GM08714 (cell line): ENCODE measurements at regions not wholly inside any gene's neighbourhood (a gene's known extent, or its start where the extent isn't known, plus 50 kb on each side); places are given as distances from the start of the nearest gene placed in this dataset.

Experiments used
- H3K4me3 ChIP-seq: fragments of 200-500 bp; sonication (Bioruptor generic); 2 replicates; pipeline ENCODE4 v1.5.1; 2014; ENCODE audit warnings: mild to moderate bottlenecking, low read length, inconsistent platforms
- ZNF274 ChIP-seq: IDR thresholded peaks from 2 replicates; pipeline ENCODE4 v1.6.1; 2012; ENCODE audit warnings: mild to moderate bottlenecking, low read depth, low read length

DNA sequence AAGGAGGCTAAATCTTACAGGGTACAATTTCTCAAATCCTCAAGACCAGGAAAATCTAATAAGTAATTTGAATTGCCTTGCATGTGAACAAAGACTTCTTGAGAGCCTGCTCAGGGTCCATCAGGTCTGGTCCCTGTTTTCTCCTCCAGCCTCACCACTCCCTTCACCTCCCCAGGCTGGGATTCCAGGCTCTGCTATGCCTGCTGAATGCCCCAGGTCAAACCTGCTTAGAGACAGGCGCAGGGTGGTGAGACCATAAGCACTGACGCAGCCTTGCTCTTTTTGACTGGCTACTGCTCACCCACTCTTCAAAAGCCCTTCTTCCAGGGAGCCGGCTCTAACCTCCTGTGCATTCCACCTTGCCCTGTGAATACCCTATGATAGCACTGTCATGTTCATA, 356.4 kb upstream of the ACVR2A start:
- H3K4me3 ChIP-seq: no peak overlapping the region
- no peak for TF ChIP-seq ZNF274

DNA sequence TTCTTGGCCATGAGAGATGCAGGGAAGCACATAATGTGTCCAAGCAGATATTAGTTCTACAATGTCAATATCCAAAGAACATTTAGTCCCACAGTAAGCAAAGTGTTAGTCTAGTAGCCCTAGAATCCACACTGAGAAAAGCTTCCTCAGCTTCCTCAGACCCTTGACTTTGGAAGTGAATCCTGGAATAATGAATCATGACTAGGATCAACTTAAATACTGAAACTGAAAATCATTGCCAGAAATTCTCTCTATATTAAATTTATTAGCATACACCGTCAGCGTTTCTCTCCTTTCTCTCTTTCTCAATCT, 356.9 kb upstream of the ACVR2A start:
- TF ChIP-seq ZNF274: no peak
- H3K4me3 ChIP-seq: no peak overlapping the region

DNA sequence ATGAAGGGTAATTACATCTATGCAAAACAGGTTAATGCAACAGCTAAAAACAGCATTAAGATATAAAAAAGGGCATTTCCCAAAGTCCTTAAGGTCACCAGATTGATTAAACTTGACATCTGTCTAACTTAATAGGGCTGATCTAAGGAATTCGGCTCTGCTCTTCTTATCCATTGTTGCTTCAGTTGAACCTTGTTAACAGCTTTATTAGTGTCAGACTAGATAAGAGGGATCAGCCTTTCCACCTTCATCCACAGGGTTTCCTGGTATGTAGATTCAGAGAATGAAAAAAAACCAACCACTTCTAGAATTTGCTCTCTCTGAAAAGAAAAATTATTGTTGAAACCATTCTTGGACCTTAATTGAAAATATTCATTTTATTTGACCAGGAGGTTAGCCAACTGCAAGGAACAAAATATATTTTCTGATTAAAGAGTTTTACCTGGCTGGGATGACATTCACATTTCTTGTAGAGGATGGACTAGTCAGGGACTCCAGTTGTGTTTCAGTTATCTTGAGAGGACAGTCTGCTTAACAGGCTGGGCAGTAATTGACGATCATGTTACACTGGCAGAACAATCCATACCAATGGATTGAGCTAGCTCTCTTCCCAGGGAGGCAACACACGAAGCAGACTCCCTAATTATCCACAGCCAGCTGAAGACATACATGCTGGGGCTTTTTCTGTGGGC, 357.4 kb upstream of the ACVR2A start:
- no peak overlapping the region for H3K4me3 ChIP-seq
- no peak for TF ChIP-seq ZNF274

DNA sequence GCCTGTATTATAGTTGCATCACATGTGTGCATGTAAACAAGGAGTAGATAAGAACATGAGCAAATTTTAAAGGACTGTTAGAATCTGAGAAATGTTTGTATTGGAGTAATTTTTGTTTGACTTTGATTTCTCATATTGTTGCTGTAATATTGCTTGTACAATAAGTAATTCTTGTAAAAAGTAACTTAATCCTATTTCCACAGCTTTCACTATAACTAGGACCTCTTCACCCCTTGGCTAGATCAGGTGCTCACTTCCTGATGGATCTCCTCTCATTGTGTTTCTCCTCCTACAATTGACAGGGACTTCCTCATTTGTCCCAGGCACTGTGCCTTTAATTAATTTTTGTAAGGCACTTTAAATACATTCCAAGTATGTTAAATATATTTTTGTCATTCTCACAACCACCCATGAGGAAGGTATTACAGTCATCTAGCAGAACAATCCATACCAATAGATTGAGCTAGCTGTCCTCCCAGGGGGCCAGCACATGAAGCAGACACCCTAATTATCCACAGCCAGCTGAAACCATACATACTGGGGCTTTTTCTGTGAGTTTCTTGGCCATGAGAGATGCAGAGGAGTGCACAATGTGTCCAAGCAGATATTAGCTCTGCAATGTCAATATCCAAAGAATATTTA, 359.5 kb upstream of the ACVR2A start:
- no peak overlapping the region for H3K4me3 ChIP-seq
- TF ChIP-seq ZNF274: no peak

DNA sequence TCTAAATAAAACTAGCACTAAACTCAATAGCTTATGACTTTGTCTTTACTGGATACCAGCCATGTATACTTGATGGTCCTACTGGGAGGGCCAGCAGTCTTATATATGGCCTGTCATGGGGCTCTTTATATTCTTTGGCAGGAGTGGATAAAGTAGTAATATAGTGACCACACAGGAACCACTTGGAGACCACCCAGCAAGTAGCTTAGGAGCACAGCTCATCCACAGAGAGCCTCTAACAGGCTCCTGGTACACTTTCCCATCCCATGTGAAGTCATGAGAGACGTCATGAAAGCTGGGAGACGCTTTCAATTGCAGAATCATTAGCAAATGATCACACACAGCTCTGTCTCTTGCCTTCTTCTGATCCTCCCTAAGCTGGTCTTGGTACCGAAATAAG, 360.9 kb upstream of the ACVR2A start:
- no peak overlapping the region for H3K4me3 ChIP-seq
- TF ChIP-seq ZNF274: no peak

DNA sequence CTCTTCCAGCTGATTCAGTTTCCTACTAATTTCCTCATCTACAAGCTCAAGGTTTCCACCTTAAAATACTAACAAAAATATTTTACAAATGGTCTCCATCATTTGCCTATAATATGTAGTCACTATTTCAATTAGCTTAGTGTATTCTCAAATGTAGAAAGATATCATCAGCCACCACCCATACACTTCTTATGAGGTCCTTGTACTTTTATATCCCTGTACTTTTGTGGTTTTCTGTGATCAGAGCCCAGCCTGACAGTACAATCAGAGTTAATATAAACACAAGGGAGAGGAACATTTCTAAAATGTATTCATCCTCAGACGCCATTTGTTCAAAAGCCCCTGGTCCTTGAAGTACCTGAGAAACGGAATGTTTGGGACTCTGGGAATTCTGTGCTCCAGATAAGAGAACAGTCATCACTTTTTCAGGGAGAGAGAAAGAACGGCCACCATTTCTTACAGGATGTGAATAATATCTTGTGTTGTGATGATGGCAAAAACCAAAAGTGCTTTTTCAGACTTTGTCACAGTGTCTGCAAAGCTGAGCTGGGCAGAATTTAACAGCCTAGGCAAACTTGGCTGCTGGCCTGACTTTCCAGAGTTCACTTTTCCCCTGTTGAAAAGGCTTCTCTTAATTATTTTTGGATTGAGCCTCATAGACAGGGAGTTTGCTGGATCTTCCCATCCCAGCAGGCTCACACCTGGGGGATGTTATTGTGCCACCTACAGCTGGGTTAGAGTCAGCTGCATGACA, 361.7 kb upstream of the ACVR2A start:
- H3K4me3 ChIP-seq: no peak overlapping the region
- no peak for TF ChIP-seq ZNF274

DNA sequence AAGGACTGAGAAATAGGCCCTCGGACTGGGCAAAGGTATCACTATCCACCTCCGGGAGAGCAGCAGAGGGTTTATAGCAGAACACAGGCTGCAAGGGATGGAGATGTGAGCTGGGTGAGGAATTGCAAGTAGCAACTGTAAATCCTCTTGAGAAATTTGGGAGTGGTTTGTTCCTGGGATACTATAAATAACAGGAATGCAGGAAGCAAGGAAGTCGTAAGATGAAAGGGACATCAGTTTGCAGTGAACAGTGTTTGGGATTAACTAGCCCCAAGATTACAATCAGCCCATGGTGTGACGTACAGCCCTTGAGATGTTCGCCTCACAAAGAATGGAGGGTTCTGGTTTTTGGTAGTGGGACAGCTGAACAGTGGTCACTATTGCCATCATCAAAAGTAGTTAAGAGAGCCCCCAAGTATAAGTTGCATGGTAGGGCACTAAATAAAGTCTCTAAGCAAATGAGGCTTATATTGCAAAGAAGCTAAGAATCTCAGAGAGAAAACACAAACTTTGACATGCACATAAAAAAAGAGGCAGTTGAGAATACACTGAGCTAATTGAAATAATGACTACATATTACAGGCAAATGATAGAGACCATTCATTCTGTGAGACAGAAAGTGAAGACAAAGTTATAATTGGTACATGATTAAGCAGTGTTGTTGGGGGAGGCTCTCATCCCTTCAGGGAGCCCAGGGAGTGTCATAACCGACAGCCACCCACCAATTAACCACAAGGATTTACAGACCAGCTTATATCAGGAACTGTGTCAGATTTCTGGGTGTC, 362.5 kb upstream of the ACVR2A start:
- no peak for TF ChIP-seq ZNF274
- H3K4me3 ChIP-seq: no peak overlapping the region

DNA sequence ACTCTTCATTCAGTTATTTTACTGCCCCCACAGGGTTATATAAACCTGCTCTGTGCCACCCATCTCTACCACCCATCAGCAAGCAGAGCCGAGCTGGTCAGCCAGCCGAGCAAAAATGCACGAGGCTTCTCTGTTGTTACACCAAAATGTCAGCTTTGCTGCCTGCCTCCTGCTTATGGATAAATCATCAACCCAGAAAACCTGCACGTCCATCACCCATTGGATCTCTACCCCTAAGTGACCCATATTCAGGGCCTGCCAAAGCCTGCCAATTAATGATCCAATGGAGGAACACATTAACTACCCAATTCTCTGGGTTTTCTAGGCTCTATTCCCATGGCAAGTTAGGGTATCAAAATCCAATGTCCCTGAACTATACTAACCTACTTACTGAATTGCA, 365.5 kb upstream of the ACVR2A start:
- TF ChIP-seq ZNF274: no peak
- H3K4me3 ChIP-seq: no peak overlapping the region

DNA sequence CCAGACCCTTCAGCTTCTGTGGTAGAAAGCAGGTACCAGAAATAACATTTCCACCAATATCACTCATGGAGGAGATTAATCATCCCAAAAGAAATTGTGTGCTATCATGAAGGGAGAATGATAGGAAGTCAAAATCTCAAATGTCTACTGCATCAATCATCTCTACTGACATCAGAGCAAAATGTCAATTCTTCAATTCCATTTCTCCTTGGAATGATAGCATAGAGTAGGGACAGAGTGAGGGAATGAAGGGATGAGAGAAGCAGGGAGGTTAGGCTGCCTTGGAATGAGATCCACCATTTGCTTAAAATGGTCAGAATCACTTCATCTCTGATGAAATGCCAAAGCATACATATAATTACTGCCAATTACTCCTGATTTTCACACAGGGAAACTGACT, 371.8 kb upstream of the ACVR2A start:
- no peak overlapping the region for H3K4me3 ChIP-seq
- no peak for TF ChIP-seq ZNF274

DNA sequence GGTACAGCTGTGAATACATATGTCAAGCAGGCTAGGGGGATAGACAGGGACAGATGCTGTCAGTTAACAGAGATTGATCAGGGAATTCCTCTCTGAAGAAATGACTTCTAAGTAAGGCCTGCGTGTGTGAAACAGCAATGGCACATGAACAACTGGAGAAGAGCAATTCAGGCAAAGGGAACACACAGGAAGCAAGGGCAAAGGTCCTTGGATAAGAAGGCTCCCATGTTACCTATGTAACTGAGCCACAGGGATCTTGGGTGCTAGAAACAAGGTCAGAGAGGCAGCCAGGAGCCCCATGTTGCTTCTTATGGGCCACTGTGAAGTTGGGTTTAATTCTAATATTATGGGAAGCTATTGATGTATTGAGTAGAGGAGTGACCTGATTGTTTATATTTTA, 373.7 kb upstream of the ACVR2A start:
- TF ChIP-seq ZNF274: no peak

DNA sequence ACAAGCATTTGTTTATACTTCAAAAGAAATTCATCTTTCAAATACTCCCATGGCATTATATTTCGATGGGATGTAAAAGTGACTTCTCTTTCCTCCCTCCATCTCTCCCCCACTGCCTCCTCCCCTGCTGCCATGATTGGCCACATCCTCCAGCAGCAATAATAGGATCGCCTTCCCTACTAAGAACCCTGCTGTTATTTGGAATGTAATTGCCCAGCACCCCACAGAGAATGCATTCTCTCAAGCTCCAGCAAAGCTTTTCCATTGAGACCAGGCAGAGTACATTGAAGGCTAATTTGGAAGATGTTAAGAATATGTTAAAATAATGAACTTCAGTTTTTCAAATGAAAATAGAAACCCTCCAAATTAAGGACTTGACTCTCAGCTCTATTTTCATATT, 375.4 kb upstream of the ACVR2A start:
- TF ChIP-seq ZNF274: no peak
- H3K4me3 ChIP-seq: no peak overlapping the region

More for the DNA sequence above, 373.7 kb upstream of the ACVR2A start:
- H3K4me3 ChIP-seq: no peak overlapping the region

DNA sequence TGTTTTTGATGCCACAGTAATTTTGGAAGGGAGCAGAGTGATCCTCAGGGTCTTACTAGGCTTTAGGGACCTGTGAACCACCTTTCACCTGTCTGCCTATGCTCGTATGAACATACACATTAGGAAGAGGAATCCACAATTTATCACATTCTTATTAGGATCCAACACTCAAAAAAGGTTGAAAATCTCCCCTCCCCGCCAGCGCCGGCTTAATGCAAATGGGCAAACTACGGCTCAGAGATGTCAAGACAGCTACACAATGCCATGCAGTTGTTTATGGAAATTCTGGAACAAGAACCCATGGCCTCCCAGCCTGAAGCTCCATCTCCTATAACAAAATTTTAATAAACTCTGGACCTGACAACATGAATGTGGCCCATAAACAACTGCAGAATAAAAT, 375.9 kb upstream of the ACVR2A start:
- H3K4me3 ChIP-seq: no peak overlapping the region

DNA sequence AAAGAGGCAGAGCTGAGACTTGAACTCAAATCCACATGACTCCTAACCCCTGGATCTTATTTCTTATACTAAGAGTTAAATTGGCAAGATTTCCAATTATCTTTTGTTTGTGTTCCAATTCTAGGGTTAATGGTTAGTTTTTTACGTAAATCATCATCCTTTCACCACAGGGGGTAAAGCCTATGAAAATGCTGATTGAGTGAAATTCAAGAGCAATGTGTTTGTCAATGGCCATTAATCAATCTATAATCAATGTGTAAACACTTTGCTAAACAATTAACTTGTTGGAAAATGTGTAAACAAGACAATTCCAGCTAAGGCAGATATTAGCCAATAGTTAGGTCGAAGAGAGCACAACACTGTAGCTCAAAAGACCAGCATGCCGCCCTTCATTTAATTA, 376.5 kb upstream of the ACVR2A start:
- H3K4me3 ChIP-seq: no peak overlapping the region
- TF ChIP-seq ZNF274: no peak

More for the DNA sequence above, 375.9 kb upstream of the ACVR2A start:
- no peak for TF ChIP-seq ZNF274

DNA sequence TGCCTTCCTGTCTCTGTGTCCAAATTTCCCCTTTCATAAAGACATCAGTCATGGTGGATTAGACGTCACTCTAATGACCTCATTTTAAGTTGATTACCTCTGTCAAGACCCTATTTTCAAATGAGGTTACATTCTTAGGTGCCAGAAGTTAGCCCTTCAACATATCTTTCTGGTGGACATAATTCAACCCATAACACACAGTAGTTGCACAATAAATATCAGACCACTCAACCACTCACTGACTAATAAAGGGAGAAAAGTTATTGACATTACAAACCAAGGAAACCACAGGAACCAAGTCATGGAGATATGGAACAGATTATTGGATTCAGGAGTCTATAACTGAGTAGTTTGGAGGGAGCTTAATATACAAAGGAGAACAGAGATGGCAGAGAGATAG, 377.4 kb upstream of the ACVR2A start:
- no peak for TF ChIP-seq ZNF274
- H3K4me3 ChIP-seq: no peak overlapping the region
